Heart right ventricle (tissue), 16 donors: ENCODE measurements at regions not wholly inside any gene's neighbourhood (a gene's known extent, or its start where the extent isn't known, plus 50 kb on each side); places are given as distances from the start of the nearest gene placed in this dataset.

Experiments used
- ATAC-seq, 8 donors: fragments of 200-7000 bp; cut with Tn5 transposase; one replicate each; pipeline ENCODE4 v1.9.1; 2020; ENCODE audit warnings: mild to moderate bottlenecking in 8 of 8, moderate library complexity in 8 of 8, moderate number of reproducible peaks in 1 of 8
- DNase-seq, 2 donors: peaks; one replicate each; pipeline ENCODE4 v3.0.0-alpha.2; 2020
- H3K27ac ChIP-seq, 10 donors: fragments of 200-600 bp; sonication (generic) in 2 of 10; one replicate each; pipeline versions ENCODE4 v1.5.0 to v1.8.0; 2020 to 2022; ENCODE audit warnings: mild to moderate bottlenecking in 3 of 10
- H3K27me3 ChIP-seq, 7 donors: fragments of 200-600 bp; one replicate each; pipeline ENCODE4 v1.8.0; 2021 to 2022; ENCODE audit warnings: mild to moderate bottlenecking in 2 of 7
- H3K36me3 ChIP-seq, 9 donors: fragments of 200-600 bp; sonication (generic) in 1 of 9; one replicate each; pipeline versions ENCODE4 v1.5.0 to v1.8.0; 2020 to 2022; ENCODE audit warnings: mild to moderate bottlenecking in 2 of 9
- H3K4me1 ChIP-seq, 9 donors: fragments of 200-600 bp; sonication (generic) in 1 of 9; one replicate each; pipeline versions ENCODE4 v1.5.0 to v1.8.0; 2020 to 2022; ENCODE audit warnings: mild to moderate bottlenecking in 4 of 9
- H3K4me3 ChIP-seq, 10 donors: fragments of 200-600 bp; sonication (generic) in 2 of 10; one replicate each; pipeline versions ENCODE4 v1.5.0 to v1.8.0; 2020 to 2022; ENCODE audit warnings: mild to moderate bottlenecking in 7 of 10, moderate library complexity in 2 of 10
- H3K9me3 ChIP-seq, 11 donors: fragments of 200-600 bp in 10 of 11; sonication (generic) in 2 of 11; one replicate each; pipeline versions ENCODE4 v1.5.0 to v1.8.0; 2013 to 2022; ENCODE audit warnings: mild to moderate bottlenecking in 2 of 11, control low read depth in 1 of 11, moderate library complexity in 1 of 11
- CTCF ChIP-seq, 9 donors: fragments of 200-600 bp; sonication (generic) in 2 of 9; IDR thresholded peaks; one replicate each; pipeline versions ENCODE4 v1.5.0 to v1.8.0; 2021 to 2022; ENCODE audit warnings: antibody characterized with exemption in 9 of 9, mild to moderate bottlenecking in 5 of 9, moderate library complexity in 1 of 9
- WGBS, 2 donors: extraction: QIAGEN DNeasy Blood & Tissue Kit; methylation state at CpG; one replicate each; pipeline ENCODE4 v1.1.7; 2013; ENCODE audit warnings: inconsistent platforms in 1 of 2; 5-methylcytosine and 5-hydroxymethylcytosine counted together
- intact Hi-C, 10 donors: fragments of 100-400 bp; cut with DNase I; formaldehyde crosslinking; loops; one replicate each; pipeline versions ENCODE4 v1.11.1 to v1.14.2; 2022
- donor health status: Arrhythmogenic right ventricular cardiomyopathy.
- donor health status: ischemic (EF 13 %, LVEDD 7.1; RV severe dilation, severe dysfunction).
- donor health status: healthy with polysubstance abuse.
- donor health status: DM: no; HTN: yes; CAD: no.
- donor health status: DM: no; HTN: no; CAD: no.
- donor health status: ischemic (EF 25% LVEDD 6.9; RV normal size, moderate dysfunction).
- donor health status: ischemic (EF 25% LVEDD 5.7; RV mildly dilated, moderate dysfunction).
- donor health status: healthy.
- donor health status: DM: yes; HTN: yes; CAD: no.
- donor health status: Ischemic cardiomyopathy.
- donor health status: ischemic (EF 35%, LVEDD 5.7; RV mildly dilated, moderate dysfunction).
- donor health status: nonischemic (EF 11% LVEDD 7.7; RV severe dilation, severe dysfunction).
- donor health status: DM: yes; HTN: yes; CAD: no.
- donor health status: PGD.
- donor health status: ischemic (EF 29% LVEDD 5.4; RV normal size, mild dysfunction).
- donor health status: nonischemic (EF 23%, LVEDD 6.1; RV moderate dilation, normal function).

GRCh38 chr9:120289990-120290975 is 289.7 kb downstream of the CDK5RAP2 start:
- Histone ChIP-seq H3K4me1 (no peaks in the 10 kb centered on the region), H3K4me3 (no peak overlapping the region), H3K9me3 (peaks cover 0 to 4% (median 0%) of the 10 kb centered on the region in 11 donors), H3K36me3 (no peaks in the 10 kb centered on the region), H3K27me3 (no peaks in the 10 kb centered on the region), H3K27ac (no peak overlapping the region)
- DNase-seq (no peak), ATAC-seq (no peak)
- intact Hi-C loops: no loop called here
- WGBS, 2 donors: 63 to 70% methylated on average over 9 of the region's 9 CpGs
- no peak for TF ChIP-seq CTCF (IDR thresholded peaks at IDR 0.05)

GRCh38 chr9:120289098-120289497 is 290.9 kb downstream of the CDK5RAP2 start:
- Histone ChIP-seq H3K27ac (no peak overlapping the region), H3K9me3 (peaks cover 0 to 4% (median 0%) of the 10 kb centered on the region in 11 donors), H3K36me3 (no peaks in the 10 kb centered on the region), H3K4me3 (no peak overlapping the region), H3K27me3 (no peaks in the 10 kb centered on the region), H3K4me1 (no peaks in the 10 kb centered on the region)
- ATAC-seq: no peak
- DNase-seq: no peak
- intact Hi-C loops: no loop called here
- TF ChIP-seq CTCF (IDR thresholded peaks at IDR 0.05): no peak

GRCh38 chr9:120286530-120286929 is 293.4 kb downstream of the CDK5RAP2 start:
- Histone ChIP-seq H3K9me3 (peaks cover 0 to 4% (median 0%) of the 10 kb centered on the region in 11 donors), H3K4me1 (no peaks in the 10 kb centered on the region), H3K27ac (no peak overlapping the region), H3K27me3 (no peaks in the 10 kb centered on the region), H3K4me3 (no peak overlapping the region), H3K36me3 (no peaks in the 10 kb centered on the region)
- DNase-seq: no peak
- ATAC-seq: no peak
- WGBS, 2 donors: 79 to 82% methylated on average over 3 of the region's 3 CpGs
- no peak for TF ChIP-seq CTCF (IDR thresholded peaks at IDR 0.05)
- intact Hi-C loops: no loop called here

- no peaks in the 10 kb centered on the region for H3K36me3 ChIP-seq
- H3K9me3 ChIP-seq: no peaks in the 10 kb centered on the region
- no peak overlapping the region for H3K27ac ChIP-seq
- H3K27me3 ChIP-seq: no peaks in the 10 kb centered on the region
- ATAC-seq (no peak), DNase-seq (no peak)
- no peaks in the 10 kb centered on the region for H3K4me1 ChIP-seq
- TF ChIP-seq CTCF (IDR thresholded peaks at IDR 0.05): no peak
- no peak overlapping the region for H3K4me3 ChIP-seq
- intact Hi-C loops: no loop called here
- WGBS, 2 donors: 65 to 72% methylated on average over 2 of the region's 2 CpGs
Observed at GRCh38 chr9:120284821-120285220, 295.1 kb downstream of the CDK5RAP2 start.
